HL-60/S4 treated with phorbol 12-myristate 13-acetate at 8.2 ng/mL for 4 days and 3 days (cell line): ENCODE measurements at regions not wholly inside any gene's neighbourhood (a gene's known extent, or its start where the extent isn't known, plus 50 kb on each side); places are given as distances from the start of the nearest gene placed in this dataset.

Source experiments
- in situ Hi-C: fragments of 300-500 bp; cut with MboI; formaldehyde crosslinking; loops from 2 replicates; pipeline ENCODE4 v1.15.0; 2022; ENCODE audit warnings: low sequenced_read_pairs

DNA sequence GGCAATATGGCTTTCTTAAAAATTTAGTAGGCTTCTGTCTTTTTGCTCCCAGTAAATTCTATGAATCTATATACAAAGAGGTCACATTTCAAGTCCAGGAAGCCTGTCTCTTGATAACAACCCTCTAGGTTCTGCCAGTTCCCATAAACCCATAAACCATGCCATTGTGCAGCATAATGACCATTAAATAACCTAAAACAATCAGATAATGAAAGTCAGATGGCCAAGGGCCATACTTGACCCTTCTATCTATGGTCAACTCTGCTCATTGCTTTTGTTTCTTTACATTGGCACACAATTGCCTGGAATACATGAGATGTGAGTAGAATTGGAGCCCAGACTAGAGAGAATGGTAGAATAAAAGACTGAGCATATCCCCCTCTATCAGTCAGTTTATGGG is 305.4 kb upstream of the KIF2A start:
- in situ Hi-C loops = no loop called here

DNA sequence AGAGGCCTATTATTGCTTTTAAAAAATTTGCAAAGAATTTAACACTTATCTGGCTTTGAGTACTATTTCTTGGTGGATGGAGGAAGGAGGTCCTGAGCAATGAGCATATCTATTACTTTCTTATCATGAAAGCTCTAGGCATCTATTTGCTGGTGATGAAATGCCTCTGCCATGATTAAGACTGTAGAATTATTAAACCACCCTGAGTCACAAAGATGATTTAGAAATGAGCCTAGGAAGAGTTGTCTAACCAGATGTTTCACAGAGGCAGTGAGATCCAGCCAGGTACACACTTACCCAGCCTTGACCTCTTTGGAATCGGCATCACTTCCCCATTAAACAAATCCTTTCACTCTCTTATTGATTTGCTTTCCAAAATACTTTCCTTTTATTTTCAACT is 304.4 kb upstream of the KIF2A start:
- in situ Hi-C loops = no loop called here

DNA sequence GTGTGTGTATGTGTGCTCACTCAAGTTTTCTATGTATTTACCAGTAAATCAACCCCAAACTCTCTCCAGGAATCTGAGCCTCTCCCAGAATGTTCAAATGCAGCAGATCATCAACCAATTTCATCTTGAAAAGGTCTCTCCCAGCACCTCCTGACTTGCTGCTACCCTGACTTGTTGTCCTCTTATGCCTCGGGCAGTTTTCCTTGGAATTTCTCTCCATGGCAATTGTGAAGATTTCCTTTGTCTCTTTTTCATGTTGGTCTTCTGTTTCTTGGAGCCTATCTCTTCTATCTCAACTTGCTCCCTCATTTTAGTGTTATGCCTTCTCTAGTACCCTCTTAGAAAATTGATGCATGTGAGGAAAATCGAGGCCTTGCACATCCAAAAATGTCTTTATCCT is 303.6 kb upstream of the KIF2A start:
- in situ Hi-C loops = no loop called here

DNA sequence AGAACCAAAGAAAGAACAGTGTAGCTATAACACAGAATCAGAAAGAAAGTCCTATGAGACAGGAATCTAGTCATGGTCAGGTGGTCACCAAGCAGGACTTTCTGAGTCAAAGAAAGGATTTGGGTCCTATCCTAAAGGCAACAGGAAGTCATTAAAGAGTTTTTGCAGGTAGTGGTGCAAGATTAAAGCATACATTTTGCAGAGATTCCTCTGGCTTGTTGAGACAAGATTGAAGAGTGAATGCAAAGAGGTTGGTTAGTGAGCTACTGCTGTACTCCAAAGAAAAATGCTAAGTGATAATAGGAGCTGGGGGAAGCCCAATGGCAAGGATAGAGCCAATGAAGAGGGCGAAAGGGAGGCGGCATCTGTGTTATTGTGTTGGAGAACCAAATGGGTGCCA is 300.5 kb upstream of the KIF2A start:
- in situ Hi-C loops = no loop called here

DNA sequence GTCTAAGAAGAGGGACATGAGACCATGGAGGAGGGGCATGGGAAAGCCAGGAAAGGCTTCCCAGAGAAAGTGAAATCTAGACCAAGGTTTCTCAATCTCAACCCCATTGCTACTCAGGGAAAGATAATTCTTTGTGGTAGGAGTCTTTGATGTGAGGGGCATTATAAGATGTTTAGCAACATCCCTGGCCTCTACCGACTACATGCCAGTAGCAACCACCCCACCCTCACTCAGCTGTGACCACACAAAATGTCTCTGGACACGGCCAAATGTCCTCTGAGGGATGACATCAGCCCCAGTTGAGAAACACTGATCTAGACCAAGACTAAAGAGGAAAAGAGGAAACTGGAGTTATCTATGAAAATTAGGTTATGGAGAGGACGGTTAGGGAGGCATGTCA is 298.5 kb upstream of the KIF2A start:
- in situ Hi-C loops = no loop called here

DNA sequence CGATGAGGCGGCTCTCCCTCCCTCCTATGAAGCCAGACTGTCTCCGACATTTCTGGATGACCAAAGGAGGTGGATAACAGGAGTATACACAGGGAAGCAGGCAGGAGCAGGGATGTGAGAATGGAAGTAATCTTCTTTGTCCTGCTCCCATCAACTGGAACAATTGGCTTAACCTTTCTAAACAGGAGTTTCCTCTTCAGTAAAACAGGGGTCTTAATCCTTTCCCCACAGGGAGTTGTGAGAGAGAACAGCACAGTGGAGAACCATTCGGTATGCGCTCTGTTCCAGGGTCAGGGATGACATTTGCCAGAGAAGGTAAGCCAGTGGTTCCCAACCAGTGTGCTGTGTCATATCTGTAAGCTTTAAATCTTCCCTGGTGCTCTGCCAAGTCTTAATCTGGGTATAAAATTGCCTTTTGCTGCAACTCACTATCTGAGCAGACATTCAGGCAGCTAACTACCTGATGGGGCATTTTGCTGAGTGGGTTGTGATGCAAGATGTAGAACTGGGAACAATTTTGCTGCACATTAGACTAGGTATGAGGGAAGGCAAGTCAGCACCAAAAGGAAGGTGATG is 294.8 kb upstream of the KIF2A start:
- in situ Hi-C loops = no loop called here

DNA sequence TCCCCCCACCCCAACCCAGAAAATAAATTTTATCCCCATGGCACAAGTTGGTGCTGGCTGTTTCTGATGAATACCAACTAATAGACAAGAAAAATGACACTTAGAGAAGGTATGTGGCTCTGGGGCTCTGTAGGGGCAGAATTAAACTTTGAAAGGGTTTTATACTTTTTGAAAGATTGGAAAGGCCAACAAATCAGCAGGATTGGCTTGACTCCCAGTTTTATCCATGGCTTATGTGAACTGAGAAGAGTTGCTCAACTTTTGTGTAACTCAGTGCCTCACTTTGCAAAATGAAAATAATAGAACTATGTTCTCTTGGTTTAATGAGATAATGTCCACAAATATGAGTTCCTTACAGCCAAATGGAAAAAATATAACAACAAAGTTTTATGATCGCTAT is 288.9 kb upstream of the KIF2A start:
- in situ Hi-C loops = no loop called here

DNA sequence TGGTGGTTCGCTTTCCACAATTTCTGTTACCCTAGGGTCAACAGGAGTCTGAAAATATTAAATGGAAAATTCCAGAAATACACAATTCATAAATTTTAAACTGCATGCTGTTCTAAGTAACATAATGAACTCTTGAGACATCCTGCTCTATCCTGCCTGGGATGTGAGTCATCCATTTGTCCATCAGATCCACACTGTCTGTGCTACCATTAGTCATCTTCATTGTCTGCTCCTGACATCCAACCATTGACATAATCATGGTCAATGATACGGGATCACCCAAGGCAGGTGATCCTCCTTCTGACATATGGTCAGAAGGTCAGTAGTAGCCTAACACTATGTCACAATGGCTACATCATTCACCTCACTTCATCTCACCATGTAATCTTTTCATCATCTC is 276.7 kb upstream of the KIF2A start:
- in situ Hi-C loops = no loop called here

DNA sequence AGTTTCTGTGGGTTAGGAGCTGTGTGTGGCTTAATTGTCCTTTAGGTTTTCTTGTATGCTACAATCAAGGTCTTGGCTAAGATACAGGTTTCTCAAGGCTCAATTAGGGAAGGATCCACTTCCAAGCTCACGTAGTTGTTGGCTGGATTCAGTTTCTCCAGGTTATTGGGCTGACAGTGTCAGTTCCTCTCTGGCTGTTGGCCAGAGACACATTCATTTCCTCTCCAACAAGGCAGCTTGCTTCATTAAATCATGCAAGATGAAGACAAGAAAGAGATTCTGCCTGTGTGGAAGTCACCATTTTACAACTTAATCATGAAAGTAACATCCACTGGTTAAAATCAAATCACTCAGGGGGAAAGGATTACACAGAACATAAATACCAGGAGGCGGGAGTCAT is 275.7 kb upstream of the KIF2A start:
- in situ Hi-C loops = no loop called here

DNA sequence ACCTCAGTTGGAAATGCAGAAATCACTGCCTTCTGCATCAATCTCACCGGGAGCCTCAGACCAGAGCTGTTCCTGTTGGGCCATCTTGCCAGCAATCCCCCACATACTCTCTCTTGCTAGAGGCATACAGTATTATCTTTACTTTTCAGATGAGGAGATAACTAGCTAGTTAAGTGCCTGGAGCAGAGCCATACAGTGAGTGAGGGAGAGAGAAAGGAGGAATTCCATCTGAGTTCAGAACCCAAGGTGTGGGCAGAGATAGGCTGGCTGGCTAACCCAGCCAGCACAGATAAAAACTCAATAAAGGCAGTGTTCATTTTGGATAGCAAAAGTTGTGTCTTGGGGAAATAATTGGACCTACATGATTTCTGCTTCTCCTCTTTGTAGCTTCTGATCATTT is 268.0 kb upstream of the KIF2A start:
- in situ Hi-C loops = no loop called here

DNA sequence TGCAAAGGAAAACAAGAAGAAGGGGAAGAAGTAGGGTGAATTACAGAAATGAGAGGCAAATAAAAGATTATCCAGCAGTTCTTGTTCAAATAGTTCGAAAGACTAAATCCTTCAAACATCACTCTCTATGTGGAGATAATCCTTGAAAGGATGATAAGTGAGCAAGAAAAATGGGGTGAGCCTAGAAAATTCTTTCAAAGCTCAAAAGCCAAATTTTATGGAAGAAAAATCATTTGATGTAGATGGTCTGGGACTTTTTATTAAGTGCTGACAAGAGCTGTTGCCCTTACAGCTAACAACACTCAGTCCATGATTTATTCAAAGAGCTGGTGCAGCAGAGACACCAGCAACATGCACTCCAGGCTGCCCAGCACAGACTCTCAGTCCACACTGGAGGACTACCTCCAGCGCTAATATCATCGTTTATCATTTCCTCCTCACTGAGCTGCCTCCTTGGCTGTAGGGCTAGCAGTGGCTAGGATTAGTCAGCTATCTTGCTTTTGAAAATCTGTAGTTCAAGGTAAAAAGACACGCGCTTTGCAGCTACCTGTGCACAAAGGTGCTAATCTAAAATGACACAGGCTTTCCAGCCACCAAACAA is 264.8 kb upstream of the KIF2A start:
- in situ Hi-C loops = no loop called here

DNA sequence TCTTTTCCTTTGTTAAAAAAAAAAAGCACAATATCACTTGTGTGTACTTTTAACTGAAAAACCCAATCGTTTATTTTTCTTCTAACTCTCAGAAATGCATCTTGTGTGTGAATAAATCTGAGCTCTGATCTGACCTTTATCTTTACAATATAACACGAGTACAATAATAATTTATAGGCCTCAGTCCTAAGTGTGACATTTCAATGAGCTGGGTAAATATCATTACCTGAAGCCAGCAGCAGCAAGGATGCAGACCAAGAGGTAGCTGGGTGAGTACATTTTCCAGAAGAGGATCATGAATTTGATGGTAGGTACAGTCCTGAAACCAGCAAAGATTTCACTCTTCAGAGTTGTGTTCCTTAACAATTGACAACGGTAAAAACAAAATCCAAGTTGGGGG is 264.0 kb upstream of the KIF2A start:
- in situ Hi-C loops = no loop called here

DNA sequence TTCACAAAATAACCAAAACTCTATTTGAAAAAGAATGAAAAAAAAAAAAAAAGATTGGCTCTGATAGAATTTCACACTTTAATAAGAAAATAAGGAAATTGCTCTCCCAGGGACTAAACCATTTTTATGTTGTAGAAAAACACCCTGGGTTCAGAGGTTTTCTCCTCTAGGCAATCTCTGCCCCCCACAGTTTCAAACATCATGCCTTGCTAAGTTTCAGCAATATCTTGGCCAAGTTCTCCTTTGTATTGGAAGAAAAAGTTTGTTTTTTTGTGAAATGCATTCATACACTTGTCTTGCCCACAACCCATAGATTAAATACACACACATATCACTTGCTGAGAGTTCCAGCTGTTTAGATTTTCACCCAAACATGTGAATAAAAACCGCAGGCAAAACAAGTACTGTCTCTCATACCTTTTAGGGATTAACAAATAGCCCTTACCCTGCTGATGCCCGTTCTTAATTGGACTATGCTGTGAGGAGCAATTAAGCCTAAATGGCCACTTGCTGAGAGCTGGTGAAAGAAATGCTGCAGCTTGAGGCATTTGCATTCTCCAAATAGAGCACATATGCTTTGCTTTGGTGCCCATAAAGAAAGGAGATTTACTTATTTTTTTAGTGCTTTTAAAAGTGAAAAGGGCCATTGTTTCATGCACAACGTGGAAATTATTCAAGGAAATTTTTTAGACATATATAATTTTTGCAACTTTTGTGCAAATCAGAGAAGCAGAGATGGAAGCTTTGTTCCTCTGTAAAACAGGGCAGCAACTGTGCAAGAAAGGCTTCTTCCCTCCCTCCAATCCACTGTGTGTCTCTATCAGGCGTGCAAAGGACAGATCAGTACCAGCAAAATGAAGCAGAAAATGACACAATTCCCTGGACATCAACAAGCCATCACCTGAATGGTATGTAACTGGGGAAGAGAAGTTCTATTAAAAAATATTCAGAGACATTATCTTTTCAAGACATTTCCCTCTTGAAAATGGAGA is 262.4 kb upstream of the KIF2A start:
- in situ Hi-C loops = no loop called here

DNA sequence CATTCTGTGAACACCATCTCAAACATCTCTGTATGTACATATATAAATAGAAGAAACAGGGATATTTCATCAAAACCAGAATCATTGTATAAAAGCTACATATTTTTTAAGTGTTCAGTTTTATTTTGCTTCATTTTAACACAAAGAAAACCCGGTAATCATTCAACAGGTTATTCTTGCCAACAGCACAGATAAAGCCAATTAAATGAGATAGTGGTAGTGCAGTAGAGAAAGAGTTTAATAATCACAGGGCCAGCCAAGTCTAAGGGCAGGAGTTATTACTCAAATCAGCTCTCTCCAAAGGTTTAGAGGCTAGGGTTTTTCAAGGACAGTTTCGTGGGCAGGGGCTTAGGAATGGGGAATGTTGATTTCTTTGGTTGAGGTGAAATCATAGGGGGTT is 261.0 kb upstream of the KIF2A start:
- in situ Hi-C loops = no loop called here

DNA sequence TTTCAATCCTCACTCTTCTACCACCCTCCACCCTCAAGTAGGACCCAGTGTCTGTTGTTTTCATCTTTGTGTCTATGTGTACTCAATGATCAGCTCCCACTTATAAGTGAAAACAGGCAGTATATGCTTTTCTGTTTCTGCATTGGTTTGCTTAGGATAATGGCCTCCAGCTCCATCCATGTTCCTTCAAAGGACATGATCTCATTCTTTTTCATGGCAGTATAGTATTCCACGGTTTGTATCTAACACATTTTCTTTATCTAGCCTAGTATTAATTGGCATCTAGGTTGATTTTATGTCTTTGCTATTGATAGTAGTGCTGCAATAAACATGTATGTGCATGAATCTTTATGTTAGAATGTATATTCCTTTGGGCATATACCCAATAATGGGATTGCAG is 259.8 kb upstream of the KIF2A start:
- in situ Hi-C loops = no loop called here

DNA sequence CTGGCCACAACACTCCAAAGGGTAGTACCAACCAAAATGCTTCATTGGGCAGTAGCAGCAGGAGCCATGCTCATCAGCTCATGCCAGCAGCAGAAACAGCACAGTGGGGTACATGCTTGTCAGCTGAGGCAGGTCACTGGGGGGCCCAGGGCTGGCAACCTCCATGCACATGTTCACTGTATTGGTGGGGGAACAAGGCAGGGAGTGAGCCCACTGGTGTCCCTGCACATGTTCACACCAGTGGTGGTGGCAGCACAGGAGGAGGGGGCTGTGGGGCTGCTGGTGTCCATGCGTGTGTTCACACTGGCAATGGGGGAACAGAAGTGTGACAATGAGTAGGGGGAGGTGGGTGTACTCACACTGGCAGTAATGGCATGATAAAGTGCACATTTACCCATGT is 254.3 kb upstream of the KIF2A start:
- in situ Hi-C loops = no loop called here

DNA sequence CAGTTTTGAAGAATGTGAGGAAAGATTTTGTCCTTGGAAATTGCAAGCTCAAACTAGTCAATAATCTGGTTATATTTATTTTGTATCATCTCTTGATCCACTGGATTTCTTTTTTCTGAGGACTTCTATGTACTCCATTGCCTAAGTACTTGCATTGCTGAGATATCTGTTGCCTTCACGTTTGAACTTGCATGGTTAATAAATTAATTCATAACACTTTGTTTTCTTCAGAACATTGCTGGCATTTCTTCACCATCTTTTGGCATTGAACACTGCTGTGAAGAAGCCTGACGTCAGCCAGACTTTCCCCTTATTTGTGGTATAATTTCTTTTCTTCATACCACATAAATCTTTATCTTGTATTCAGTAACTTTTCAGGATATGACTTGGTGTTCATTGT is 246.0 kb upstream of the KIF2A start:
- in situ Hi-C loops = no loop called here

DNA sequence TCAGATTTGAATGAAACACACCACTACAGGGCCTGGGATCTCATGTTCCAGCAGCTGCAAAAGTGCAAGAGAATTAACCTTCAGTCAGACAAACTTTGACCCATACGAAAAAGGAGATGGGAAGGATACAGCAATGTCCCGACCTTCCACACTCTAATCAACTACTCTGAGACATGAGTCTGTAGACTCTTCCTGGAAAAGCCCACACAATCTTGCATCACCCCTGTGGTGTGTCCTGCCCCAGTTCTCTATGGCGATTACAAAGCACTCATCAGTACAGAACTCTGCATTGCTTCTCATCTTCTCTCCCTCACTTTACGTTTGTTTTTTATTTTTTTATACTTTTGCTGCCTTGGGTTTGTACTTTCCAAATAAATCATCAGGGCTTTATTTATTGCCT is 241.0 kb upstream of the KIF2A start:
- in situ Hi-C loops = no loop called here

DNA sequence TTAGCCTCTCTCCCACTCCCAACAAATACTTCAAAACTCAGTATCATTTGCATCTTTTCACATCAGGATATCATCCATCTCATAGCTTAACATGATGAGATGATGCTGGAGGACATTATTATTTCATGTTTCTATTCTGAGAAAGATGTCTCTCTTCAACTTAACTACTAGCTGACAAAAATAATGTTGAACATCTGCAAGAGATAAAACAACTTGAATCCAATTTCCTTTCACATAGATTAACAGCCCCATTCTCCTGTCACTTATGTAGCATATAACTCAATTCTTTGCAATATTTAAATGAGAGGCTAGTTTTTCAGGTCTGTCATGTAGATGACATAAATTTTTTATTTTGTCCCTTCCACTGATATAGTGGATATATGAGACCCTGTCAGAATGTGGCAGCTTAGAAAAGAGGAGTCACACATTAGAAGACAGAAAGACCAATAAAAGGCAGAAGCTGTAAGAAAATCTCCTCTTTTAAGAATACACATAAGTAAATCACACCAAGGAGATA is 239.2 kb upstream of the KIF2A start:
- in situ Hi-C loops = no loop called here

DNA sequence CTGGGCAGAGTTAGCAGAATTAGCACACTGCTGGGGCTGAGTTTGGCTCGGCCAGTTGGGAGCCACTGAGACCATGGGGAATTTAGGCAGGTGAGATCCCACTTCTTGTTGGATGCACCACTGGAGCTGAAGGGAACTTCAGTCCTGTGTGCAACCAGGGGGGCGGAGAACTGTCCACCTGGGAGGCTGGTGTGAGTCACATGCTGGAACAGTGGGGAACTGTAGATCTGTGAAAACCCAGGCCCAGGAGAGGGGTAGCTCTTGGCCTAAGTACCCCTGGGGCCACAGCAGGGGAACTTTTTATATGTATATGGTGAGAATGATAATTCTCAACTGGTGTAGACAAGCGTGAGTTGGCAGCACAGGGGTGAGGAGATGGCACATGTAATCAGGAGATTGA is 237.5 kb upstream of the KIF2A start:
- in situ Hi-C loops = no loop called here

DNA sequence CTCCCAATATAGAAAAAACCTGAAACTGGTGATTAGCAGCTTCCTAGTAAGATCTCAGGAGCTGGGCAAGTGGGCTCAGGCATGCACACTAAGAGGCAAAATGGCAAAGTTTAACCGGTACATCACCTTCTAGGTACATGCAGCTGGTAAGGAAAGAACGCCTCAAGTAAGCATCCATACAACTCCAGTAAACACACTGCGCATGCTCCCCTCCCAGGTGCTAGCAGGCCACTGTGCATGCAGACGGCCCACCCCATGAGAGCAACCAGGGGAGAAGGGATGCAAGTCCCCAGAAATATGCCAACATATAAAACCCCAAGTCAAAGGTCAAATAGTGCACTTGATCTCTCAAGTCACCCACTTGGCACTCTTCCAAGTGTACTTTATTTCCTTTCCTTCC is 228.6 kb upstream of the KIF2A start:
- in situ Hi-C loops = no loop called here
